ENCODE measurements at regions not wholly inside any gene's neighbourhood (a gene's known extent, or its start where the extent isn't known, plus 50 kb on each side); places are given as distances from the start of the nearest gene placed in this dataset.
"Not testable (repeated sequence)": the region's sequence is repeated elsewhere in the genome, so short reads cannot be mapped to it uniquely, and the experiment has no call there.

DNA sequence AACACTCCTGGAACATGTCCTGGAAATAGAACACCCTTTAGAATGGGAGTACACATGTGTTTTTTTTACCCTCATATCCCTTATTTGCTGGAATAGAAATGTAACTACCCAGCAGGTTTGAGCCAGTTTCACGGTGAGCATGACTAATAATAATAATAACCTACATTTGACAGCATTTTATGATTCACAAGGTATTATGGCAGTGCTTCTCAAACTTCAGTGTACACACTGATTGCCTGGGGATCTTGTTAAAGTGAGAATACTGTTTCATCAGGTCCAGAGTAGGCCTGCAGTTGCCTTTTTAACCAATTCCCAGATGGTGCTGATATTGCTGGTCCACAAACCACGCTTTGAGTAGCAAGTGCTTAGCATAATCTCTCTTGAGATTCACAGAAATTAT, 63.9 kb downstream of the NFKBIZ start:
- DNase-seq: no peak

GRCh38 chr3:101917761-101918160, 68.4 kb downstream of the NFKBIZ start:
- not testable (repeated sequence) for DNase-seq

- DNase-seq: not testable (repeated sequence)
Measured at GRCh38 chr3:101922151-101922725, 72.9 kb downstream of the NFKBIZ start.

- DNase-seq: not testable (repeated sequence)
Measured at GRCh38 chr3:101924621-101925020, 75.3 kb downstream of the NFKBIZ start.

GRCh38 chr3:101925124-101925523, 75.8 kb downstream of the NFKBIZ start:
- not testable (repeated sequence) for DNase-seq

DNA sequence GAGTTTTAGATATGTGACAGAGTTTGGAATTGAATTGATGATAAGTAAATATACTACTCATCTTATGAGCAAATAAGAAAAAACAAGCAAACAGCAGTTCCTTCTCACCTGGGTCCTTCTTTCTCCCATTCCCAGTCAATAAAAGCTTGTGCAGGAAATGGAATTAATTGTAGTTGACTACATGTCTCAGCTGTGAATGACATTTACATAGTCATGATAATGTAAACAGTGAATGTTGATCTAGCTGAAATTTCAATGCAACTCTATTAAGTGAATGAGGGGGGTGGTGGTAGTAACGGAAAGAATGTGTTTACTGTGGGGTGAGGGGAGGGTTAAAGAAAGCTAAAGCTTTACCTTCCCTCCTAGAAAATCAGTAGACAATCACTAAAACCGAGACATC, 76.2 kb downstream of the NFKBIZ start:
- DNase-seq: no peak

DNA sequence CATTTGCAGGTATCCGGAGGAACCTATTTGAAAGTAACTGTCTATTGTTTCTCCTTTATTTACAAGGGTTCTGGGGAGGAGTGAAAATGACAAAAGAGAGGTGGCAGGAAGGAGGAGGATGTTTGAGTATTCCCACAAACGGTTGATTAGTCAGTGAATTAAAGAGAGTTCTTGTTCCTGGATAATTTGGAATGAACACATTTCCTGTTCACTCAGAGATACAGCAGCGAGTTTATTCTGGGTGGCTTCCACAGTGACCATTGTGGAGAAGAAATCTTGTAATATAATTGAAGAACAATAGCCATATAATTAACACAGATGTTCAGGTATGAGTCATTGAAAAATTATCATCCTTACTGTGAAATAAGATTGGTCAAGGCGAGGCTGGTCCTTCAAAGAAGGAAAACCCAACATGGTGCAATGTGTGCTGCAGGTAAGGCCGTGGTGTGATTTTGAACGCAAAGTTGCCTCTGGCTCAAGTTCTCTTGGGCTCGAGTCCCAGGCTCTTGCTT, 77.3 kb downstream of the NFKBIZ start:
- no peak for DNase-seq

DNA sequence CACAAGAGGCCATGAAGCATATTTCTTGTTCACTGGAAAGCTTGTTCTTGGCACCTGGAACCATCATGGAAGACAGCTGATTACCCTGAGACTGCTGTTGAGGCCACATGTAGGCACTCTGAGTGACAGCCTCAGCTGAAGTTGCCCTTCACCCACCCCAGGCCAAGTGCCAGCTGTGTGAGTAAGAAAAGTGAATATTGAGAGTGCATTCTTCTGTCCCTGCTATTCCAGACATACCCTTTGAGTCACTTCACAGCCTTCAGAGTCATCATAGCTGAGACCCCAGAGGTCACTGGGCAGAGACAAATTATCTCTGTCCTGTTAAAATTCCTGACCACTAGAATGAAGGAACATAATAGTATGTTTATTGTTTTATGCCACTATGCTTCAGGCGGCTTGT, 79.6 kb downstream of the NFKBIZ start:
- DNase-seq: no peak

DNA sequence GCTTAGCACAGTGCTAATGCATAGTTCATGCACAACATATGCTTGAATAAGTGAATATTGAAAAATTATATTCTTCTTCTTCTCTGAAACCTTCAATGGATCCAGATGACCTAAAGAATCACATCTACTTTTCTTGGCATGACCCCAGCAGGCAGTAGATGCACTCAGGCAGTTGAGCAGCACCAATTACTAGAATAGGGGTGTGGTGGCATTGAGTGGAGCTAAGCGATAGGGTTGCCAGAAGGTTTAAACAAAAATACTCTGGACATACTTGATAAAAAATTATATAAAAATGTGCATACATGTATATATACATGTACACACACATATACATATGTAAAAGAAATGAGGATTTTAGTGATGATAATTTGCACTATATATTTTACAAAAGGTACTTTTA, 81.8 kb downstream of the NFKBIZ start:
- DNase-seq: no peak

DNA sequence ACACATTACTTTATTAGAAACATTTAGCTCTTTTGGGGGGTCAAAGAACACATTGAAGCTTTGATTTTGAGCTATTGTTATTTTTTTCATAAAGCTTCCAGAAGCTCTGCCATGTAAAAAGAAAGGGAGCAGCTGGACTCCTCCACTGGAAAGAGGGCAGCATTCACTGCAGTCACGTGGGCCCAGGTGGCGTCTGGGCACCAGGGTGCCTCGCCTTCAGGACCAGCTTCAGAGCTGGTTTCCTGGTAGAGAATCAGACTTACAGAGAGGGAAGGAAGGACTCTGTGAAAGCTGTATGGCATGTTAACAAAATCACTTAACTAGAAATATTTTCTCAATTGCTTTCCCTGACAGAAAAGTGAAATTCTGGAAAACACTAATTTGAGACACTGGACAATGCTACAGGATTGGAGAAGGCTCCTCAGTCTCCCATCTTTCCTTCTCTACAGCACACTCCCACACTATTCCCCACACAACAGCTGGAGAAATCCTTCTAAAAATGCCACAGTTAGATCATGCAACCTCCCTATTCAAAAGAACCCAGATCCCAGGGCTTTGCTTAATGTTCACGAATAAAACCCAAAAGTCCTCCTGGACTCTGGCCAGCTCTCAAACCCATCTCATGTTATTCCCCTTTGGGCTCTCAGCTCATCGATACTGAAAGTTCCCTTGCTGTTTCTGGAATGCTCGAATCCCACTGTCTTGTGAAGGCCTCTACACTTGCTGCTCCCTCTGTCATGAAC, 83.2 kb downstream of the NFKBIZ start:
- no peak for DNase-seq

DNA sequence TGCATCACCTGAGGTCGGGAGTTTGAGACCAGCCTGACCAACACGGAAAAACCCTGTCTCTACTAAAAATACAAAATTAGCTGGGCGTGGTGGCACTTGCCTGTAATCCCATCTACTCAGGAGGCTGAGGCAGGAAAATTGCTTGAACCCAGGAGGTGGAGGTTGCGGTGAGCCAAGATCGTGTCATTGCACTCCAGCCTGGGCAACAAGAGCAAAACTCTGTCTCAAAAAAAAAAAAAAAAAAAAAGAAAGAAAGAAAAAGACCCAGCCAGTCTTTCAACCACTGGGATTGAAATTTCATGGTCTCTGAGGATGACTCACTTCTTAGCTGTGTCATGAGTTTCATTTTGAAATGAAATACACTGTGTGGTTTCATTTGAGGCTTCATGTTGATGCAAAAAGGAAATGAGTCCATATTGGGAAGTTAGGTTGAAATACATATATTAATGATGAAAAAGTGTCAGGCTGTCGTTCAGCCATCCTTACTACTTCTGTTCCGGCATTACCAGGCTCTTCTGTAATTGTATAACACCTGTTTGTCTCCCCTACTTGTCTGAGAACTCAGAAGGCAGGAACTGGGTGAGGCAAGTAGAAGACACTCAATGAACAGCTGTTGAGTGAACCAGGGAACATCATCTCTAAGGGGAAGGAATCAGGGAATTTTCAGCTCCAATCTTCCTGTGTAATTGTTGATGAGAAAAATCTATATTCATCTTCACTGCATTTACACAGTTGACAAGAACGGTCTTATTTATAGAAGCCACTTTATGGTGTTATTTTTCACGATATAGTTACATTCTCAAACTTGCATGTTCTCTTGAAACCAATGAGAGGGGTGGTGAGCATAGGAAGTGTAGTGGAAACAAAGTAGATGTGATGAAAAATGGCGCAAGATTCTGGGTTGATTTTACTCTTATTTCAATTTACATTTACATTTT, 87.4 kb downstream of the NFKBIZ start:
- DNase-seq: no peak

DNA sequence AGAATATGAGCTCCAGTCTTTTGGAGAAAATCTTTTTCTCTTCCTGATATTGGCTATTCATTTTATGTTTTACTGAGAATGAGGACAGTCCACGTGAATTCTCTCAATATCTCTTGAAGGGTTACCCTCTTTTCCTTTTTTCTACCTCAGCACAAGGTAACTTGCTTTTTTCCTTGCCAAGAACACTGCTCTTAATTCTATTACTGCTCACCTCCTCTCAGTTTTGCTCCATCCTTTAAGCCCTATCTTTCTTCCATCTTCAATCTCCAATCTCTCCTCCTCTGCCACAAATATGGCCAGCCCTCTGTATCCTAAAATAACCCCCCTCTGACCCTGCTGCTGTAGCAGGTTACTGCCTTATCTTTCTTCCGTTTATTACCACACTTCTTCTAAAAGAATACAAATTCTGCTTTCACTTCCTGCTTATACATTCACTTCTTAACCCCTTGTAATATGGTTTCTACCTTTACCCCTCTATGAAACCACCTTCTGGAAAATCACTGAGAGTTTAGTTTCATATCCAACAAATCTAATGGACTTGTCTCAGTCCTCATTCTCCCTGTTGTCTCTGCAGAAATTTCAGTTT, 89.0 kb downstream of the NFKBIZ start:
- no peak for DNase-seq

- DNase-seq: no peak
Measured at GRCh38 chr3:101939361-101940049, 90.2 kb downstream of the NFKBIZ start.

DNA sequence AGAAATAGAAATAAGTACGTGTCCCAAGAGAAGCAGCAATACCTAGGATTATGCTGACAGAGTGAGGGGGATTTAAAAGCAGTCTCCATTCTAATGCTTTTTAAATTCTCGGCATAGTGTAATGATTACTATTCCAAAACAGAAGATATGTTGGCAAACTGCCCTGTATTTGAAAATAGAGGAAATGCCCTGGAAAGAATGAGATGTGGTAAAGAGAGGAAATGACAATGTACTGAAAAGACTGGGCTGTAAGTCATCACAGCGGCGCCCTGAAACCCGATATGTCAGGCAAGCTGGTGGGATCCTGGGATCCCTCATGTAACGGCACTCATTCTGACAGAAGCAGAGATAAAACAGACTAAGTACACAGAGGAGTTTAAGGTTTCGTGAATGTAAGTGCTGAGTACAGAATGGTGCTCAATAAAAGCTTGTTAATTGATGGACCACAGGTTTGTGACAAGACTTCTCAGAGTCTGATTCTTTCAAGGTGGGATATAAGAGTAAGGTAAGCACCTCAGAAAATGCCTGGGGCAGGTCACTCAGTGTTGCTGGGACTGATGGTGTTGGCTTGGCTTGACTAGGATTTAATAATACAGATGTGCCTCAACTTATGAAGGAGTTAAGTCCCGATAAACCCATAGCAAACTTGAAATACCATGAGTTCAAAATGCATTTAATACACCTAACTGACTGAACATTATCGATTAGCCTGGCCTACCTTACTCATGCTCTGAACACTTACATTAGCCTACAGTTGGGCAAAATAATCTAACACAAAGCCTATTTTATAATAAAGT, 91.4 kb downstream of the NFKBIZ start:
- DNase-seq: no peak

GRCh38 chr3:101941318-101942040, 92.2 kb downstream of the NFKBIZ start:
- no peak for DNase-seq

- no peak for DNase-seq
Measured at GRCh38 chr3:101942356-101942755, 93.0 kb downstream of the NFKBIZ start.

DNA sequence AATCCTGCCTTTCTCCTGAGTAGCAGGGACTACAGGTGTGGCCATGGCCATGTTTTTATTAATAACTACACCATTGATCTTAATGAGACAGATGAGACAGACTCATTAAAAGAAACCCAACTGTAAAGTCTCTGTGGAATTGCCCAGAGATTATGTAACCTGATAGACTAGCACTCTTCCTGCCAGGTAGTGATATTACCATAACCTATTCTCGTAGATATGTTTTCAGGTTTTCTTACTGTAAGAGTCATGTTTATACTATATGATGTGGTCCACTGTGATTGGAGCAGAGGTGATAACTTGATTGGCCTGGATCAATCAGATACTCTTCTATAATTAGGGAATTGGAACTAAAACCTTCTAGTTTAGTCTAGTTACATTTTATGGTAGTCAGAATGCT, 93.7 kb downstream of the NFKBIZ start:
- no peak for DNase-seq

GRCh38 chr3:101944308-101944707, 95.0 kb downstream of the NFKBIZ start:
- DNase-seq: no peak

GRCh38 chr3:101945980-101946379, 96.7 kb downstream of the NFKBIZ start:
- DNase-seq: no peak

GRCh38 chr3:101946906-101947305, 97.6 kb downstream of the NFKBIZ start:
- DNase-seq: no peak

GRCh38 chr3:101950510-101950909, 101.2 kb downstream of the NFKBIZ start:
- DNase-seq: no peak
